NCI-H1694 treated with DMSO at 0.1 percent for 48 hours (cell line): ENCODE measurements at regions not wholly inside any gene's neighbourhood (a gene's known extent, or its start where the extent isn't known, plus 50 kb on each side); places are given as distances from the start of the nearest gene placed in this dataset.
"Not testable (repeated sequence)": the region's sequence is repeated elsewhere in the genome, so short reads cannot be mapped to it uniquely, and the experiment has no call there.

ENCODE experiments used
- DNase-seq: peaks from one replicate; lab custom pipeline; 2025; lab: John Stamatoyannopoulos, UW

GRCh38 chr1:222950892-222951291, 136.1 kb downstream of the DISP1 start:
- DNase-seq = peak; percentile 13

- DNase-seq = no peak
These were observed 138.7 kb downstream of the DISP1 start for GRCh38 chr1:222953585-222953984.

DNA sequence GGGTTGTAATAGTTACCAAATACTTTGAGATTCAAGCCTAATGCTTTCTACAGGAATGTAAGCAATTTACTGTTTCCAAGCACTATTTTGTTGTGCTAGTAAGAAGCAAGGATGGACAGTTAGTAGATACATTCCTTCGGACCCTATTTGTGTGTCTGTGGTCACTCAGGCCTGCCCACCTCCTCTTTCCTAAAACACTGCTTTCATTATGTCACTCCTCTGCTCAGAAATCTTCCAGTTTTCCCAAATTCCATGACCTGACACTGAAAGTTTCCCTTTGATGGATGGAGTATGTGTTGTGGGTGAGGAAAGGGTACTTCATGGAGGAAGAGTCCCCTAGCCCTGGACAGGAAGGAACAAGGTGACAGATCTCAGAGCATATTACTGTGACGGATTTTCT, 141.1 kb downstream of the DISP1 start:
- DNase-seq = no peak

- no peak for DNase-seq
These were observed 141.8 kb downstream of the DISP1 start for GRCh38 chr1:222956601-222957000.

DNA sequence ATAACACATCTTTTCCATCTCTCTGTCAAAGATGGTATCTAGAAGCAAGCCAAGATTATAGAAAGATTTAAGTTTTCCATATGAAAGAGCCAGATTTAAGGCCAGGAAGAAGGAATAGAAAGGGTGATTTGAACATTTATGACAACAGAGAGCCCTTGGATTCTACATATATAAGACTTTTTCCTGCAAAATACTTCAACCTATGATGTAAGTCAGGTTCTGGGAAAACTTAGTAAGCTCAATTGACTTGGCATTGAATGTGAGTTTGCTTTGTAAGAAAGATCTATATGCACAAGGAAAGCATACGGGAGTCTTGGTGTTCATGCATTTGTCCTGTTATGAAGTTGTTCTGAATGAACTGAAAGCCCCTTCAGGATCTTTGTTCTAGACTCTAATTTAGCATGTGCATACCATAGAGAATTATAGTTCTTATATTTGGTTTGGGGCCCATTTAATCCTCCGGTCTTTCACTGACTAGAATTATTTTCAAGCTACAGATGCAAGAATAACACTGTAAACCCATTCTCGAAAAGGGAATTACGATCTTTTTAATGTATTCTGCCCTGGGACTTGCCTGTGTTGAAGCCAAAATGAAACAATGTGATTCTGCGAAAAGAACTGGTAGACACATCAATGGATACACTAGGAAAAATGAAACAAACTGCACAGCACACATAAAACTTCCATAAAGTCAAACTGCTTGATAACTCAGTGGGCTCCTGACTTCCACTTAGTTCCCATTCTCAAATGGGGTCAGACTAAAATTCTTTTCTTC, 152.8 kb downstream of the DISP1 start:
- no peak for DNase-seq

- peak; percentile 54 for DNase-seq
These were observed 155.2 kb downstream of the DISP1 start for GRCh38 chr1:222970040-222970439.

- DNase-seq = no peak
These were observed 155.9 kb downstream of the DISP1 start for GRCh38 chr1:222970711-222971110.

DNA sequence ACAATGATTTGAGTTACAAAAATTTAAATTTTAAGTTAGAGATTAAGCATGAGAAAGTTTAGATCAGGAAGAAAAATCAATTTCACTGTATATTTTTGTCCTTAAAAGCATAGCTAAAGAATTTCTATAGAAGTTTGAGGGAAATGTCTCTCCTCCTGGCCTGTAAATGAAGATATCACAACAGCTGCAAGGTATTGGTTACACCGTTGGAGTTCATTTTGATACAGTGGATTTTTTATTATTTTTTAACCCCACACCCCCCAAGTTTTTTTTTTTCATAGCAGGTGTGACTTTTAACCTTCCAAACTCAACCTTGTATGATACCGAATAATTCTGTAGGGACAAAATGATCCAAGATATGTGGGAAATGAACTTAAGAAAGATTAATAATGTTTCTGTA, 156.3 kb downstream of the DISP1 start:
- DNase-seq = no peak

DNA sequence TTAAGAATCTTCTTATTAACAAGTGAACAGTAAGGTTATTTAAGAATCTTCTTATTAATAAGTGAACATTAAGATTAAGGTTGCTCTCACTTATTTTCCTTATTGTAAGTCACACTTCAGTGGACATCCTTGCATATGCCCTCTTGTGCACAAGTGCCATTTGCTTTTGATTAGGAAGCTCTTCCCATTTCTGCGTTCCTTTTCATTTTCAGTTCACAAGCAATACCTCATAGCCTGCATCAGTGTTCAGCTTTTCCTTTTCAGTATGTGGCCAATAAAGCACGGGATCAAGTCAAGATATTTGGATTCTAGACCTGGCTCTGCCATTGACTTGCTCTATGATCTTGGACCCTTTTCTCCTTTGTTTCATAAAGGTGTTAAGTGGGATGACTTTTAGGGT, 158.7 kb downstream of the DISP1 start:
- no peak for DNase-seq

- no peak for DNase-seq
These were observed 159.7 kb downstream of the DISP1 start for GRCh38 chr1:222974496-222974895.

DNA sequence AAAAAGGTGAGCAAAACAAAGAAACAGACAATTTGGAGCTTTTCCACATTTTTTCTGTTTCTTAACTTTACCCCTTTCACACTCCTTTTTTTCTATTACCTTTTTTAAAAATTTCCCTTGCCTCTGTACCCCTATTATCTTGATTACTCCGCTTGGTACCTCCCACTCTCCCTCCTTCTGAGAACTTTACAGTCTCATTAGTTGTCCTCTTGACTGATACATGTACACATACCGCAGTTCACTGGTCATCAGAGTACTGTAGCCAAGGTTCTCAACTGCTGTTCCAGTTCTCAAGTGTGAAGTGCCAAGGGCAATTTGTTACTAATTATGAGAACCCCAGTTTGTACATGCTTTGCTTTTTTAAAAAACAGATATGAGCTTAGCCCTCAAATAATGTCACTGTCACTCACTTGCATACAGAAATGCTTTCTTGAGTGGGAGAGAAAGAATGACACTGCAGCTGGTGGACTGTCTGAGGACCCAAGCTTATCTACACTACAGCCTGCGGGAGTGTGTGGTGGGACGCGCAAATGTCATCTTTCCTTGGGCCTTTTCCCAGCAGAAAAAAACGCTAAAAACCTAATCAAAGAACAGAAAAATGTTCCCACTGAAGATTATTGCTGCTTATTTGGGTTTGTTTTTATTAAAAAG, 160.8 kb downstream of the DISP1 start:
- DNase-seq = no peak

- DNase-seq = no peak
These were observed 161.6 kb downstream of the DISP1 start for GRCh38 chr1:222976453-222976852.

GRCh38 chr1:222977294-222977693, 162.5 kb downstream of the DISP1 start:
- DNase-seq = not testable (repeated sequence)

- no peak for DNase-seq
These were observed 163.5 kb downstream of the TLR5 start for GRCh38 chr1:222979561-222979960.

DNA sequence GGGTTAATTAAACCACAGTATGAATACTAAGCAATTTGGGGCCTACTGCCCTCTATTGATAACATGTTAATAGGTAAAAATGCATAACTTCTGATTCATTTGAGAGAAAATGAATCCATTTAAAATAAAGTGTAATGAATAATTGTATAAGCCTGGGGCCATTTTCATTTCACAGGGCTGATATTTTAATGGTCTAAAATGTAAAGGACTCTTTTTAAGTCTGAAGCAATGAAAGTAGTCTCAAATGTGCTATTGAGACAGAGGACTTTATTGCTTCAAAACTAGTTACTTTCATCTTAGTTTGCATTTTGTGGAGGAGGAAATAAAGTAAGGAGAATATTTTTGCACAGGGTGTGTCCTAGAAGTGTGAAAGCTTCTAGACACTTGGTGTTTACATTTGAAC, 155.4 kb downstream of the TLR5 start:
- no peak for DNase-seq

DNA sequence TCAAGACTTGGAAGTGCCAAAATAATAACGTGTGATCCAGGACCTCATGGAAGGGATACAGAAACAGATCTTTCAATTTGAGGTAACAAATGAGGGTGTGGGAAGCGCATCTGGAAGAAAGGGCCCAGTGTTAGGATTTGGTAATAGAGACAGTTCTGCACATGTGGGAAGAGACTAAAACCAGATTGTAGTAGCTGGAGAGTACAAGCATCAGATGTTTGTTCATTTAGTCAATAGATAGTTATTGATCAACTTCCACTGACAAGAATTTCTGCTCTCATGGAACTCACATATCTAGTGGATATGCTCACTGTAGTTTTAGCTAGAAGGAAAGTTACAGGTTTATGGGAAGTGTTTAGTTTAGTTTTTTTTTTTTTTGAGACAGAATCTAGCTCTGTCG, 153.6 kb downstream of the TLR5 start:
- DNase-seq = no peak

DNA sequence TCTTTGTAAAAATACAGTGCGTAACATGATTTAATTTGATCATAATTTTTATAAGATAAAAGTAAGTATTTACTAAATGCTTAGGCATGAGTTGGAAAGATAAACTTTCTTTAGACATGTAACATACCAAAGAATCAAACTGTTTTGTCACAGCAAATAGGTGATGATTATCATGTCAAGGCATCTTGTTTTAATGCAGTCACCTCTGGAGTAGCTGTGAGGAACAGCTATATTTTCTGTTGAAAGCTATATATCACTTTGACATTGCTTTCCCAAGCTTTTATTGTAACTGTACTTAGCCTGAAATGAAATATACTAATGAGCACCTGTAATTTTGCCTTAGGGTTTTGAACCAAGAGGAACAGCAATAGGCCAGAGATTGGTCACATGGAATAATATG, 151.9 kb downstream of the TLR5 start:
- DNase-seq = no peak

- no peak for DNase-seq
These were observed 151.1 kb downstream of the TLR5 start for GRCh38 chr1:222991908-222992307.

DNA sequence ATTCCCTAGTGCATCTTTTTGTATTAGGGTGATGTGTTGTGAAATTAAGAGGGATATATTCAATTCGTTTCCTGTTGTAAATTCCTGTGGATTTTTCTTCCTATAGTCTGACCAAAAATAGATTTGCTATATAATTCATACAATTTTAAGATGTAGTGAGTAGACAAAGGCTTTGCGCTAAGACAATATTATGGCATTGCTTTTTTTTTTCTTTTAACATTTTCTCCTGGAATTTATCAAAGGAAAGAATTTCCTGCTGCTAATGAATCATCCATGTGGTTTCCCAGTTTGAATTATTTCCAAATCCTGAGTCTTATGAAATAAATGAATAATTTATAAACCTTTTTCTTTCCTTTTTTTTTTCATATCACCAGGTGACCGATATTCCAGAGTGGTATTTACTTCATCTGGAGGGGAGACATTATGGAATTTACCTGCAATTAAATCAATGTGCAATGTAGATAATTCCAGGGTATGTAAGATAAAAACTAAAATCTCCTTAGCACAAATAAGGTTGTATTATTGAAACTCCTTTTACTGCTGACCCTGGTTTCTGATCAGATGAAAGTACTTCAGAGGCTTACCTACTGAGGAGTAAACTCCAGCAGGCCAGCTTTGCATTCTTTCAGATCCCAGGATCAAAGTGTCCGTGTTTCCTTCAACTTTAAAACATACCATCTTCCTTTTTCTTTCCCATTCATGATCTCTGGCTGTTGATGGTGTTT, 148.4 kb downstream of the TLR5 start:
- no peak for DNase-seq

DNA sequence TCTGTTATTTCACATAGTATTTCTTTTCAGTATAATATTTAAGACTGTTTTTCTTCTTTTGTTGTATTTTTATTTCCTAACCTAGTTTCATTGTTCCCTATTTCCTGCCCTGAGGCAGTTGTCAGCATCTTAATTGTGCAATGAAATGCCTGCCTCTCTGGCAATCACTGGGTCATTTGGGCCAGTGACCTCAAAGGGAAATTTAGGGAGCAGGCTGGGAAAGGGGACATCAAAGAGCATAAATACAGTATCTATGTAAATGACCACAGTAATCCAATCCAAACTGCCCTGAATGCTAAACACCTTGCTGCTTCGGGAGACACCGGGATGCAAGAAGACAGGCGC, 147.8 kb downstream of the TLR5 start:
- DNase-seq = no peak

DNA sequence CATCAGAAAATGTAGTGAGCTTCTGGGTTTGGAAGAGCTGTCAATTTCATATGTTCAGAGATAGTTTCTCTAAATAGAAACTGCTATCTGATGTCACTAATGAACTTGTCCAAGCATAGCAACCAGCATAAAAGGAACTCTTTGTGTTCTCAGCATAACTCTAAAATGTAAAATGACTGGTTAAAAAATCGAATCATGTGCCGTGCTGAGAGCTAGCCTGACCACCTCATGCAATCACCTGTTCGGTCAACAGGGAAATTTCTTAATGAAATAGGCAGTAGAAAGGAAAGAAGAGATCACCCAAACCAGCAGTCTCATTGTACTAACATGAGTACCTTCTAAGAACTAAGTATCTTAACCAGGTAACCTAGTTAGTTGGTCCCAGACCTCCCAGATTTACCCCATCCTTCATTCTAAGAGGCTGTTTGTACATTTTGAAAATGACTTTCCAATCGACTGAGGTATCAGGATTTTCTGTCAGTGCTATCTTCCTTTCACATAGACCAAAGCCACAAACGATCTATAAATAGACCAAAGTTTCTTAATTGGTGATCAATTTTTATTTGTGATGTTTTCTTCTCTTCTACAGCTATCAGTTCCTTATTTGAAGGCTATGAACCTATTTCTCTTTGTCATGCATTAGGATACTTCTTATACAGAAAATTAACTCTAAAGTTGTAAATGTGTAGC, 147.3 kb downstream of the TLR5 start:
- no peak for DNase-seq

GRCh38 chr1:222996310-222996975, 146.6 kb downstream of the TLR5 start:
- DNase-seq = no peak
